ENCODE measurements at regions not wholly inside any gene's neighbourhood (a gene's known extent, or its start where the extent isn't known, plus 50 kb on each side); places are given as distances from the start of the nearest gene placed in this dataset.
"Not testable (repeated sequence)": the region's sequence is repeated elsewhere in the genome, so short reads cannot be mapped to it uniquely, and the experiment has no call there.

DNA sequence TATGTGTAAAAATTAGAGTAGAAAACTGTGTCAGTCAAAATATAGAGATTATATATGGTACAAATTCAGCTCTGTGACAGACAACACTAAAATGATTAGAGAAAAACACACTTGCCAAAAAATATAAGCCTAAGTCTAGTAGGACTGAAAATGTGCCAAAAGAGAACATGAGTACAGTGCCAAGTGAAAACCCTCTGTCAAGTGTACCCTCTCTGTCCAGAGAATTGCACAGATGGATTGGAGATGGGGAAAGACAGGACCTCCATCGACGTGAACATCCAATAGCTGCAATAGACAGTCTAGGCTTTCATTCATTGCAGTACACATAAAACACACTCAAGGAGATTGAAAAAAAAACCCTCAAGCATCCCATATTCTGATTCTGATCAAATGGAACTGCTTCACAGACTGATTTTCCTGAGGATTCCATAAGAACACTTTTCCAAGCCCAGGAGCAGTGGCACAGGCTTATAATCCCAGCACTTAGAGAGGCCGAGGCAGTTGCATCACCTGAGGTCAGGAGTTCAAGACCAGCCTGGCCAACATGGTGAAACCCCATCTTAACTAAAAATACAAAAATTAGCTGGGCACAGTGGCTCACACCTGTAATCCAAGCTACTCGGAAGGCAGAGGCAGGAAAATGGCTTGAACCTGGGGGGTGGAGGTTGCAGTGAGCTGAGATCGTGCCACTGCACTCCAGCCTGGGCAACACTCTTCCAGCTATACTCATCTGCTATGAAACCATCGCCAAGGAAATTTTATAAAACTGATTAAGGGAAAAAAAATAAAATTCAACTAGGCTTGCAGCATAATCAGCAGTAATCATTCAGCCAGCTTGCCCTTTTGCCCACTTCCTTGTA lies 110.0 kb upstream of the TRIM24 start:
- ATAC-seq (no peak), DNase-seq (no peak)
- H3K9me3 Mint-ChIP-seq: peaks cover 0 to 54% (median 27%) of the 10 kb centered on the region in 9 donors
- no peak overlapping the region for H3K4me3 Mint-ChIP-seq
- H3K27ac Mint-ChIP-seq: no peak overlapping the region
- POLR2A ChIA-PET: no interaction called here
- H3K36me3 Mint-ChIP-seq: peaks cover 0 to 19% (median 2%) of the 10 kb centered on the region in 3 donors
- H3K27me3 Mint-ChIP-seq: peaks cover 0 to 3% (median 0%) of the 10 kb centered on the region in 5 donors
- no peaks in the 10 kb centered on the region for H3K4me1 Mint-ChIP-seq

DNA sequence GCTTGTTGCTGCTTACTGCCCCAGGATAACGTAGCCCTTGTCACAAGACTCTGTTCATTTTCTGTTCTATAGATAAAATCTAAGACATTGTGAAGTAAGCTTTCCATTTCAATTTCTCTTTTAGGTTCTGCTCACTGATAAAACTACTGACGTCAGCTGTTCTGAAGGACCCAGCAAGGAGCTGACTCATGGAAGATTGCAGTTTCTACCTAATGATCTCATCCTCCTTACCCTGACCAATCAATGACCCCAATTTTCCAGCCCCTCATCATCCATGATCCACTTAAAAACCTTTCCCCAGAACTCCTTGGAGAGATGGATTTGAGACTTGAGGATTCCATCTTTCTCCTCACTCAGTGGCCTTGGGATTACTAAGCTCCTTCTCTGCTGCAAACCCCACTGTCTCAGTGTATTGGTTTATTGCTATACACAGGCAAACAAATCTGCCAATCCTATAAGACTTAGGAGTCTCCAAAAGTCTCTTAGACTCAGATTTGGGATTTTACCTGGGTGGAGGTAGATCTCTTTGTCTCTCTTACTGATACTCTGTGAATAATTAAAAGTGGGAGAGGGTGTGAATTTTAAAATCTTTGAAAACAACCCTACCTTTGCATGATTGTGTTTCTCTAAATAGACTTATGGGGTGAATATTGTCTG lies 109.2 kb upstream of the TRIM24 start:
- peaks cover 0 to 46% (median 20%) of the 10 kb centered on the region in 9 donors for H3K9me3 Mint-ChIP-seq
- no peak for ATAC-seq
- no peaks in the 10 kb centered on the region for H3K4me1 Mint-ChIP-seq
- peaks cover 0 to 13% (median 2%) of the 10 kb centered on the region in 3 donors for H3K36me3 Mint-ChIP-seq
- peaks cover 0 to 3% (median 0%) of the 10 kb centered on the region in 5 donors for H3K27me3 Mint-ChIP-seq
- H3K4me3 Mint-ChIP-seq: no peak overlapping the region
- H3K27ac Mint-ChIP-seq: no peak overlapping the region
- POLR2A ChIA-PET: no interaction called here
- no peak for DNase-seq

DNA sequence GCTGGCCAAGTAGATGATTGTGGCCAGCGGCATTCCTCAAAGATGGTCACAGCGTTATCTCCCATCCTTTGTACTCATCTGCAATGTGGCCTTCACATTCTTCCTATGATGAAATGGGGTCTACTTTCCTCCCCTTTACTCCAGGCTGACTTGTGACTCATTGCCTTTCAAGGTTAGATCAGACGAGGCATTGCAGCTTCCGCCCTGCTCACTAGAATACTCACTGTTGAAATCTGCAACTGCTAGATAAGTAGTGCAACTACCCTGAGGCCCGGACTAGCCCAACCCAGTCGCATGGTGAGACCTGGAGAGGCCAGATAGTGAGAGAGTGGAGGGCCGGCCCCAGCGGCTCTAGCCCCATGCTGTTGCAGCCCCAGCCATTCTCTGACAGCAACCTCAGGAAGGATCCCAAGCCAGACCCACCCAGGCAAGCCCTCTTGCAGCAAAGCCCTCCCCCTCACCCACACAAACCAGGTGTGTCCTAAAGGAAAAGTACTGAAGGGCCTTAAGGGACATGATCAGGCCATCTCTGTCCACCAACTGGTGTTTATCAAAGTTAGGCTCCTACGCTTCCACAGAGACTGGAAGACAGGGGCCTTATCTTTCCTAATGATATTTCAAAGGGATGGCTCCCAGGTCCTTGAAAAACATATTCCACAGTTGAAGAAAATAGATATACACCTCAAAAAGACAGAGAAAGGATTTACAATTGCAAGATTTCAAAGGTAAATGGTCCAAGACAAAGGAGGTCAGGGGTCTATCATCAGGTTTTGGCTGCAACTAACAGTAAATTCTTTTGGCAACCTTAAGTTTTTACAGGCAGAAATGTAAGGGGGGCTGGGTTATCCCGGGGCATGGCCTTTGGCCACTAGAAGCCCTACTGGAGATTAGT lies 107.2 kb upstream of the TRIM24 start:
- peaks cover 0 to 30% (median 13%) of the 10 kb centered on the region in 9 donors for H3K9me3 Mint-ChIP-seq
- H3K27me3 Mint-ChIP-seq: no peaks in the 10 kb centered on the region
- H3K4me3 Mint-ChIP-seq: no peak overlapping the region
- peaks cover 0 to 6% (median 2%) of the 10 kb centered on the region in 3 donors for H3K36me3 Mint-ChIP-seq
- POLR2A ChIA-PET: no interaction called here
- H3K27ac Mint-ChIP-seq: no peak overlapping the region
- H3K4me1 Mint-ChIP-seq: no peaks in the 10 kb centered on the region
- DNase-seq: no peak
- no peak for ATAC-seq

DNA sequence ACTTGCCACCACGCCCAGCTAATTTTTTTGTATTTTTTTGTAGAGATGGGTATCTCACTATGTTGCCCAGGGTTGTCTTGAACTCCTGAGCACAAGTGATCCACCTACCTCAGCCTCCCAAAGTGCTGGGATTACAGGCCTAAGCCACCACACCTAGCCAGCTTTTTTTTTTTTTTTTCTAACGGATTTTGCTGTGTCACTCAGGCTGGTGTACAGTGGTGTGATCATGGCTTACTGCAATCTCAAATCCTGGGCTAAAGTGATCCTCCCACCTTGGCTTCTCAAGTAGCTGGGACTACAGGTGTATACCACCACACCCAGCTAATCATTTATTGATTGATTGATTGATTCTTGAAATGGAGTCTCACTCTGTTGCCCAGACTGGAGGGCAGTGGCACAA lies 106.0 kb upstream of the TRIM24 start:
- Mint-ChIP-seq H3K9me3 (peaks cover 0 to 26% (median 12%) of the 10 kb centered on the region in 9 donors), H3K27me3 (no peaks in the 10 kb centered on the region), H3K36me3 (peaks cover 0 to 6% (median 2%) of the 10 kb centered on the region in 3 donors), H3K4me3 (no peak overlapping the region), H3K27ac (no peak overlapping the region), H3K4me1 (no peaks in the 10 kb centered on the region)
- no peak for DNase-seq
- POLR2A ChIA-PET: no interaction called here
- ATAC-seq: no peak

DNA sequence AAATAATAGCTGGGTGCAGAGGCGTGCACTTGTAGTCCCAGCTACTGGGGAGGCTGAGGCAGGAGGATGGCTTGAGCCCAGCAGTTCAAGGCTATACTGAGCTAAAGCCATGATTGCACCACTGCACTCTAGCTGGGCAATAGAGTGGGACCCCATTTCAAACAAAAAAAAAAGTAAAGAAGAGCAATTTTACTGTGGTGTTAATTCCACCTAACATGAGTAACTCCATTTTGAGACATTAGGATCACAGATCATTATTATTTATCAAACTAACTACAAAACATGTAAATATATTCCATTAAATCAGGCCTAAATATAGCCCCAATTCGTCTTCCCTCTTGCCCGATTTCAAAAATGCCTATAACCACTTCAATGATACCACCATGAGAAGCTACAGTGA lies 104.8 kb upstream of the TRIM24 start:
- DNase-seq (no peak), ATAC-seq (no peak)
- Mint-ChIP-seq H3K4me1 (peaks cover 0 to 1% (median 0%) of the 10 kb centered on the region in 4 donors), H3K4me3 (no peak overlapping the region), H3K9me3 (peaks cover 0 to 20% (median 10%) of the 10 kb centered on the region in 9 donors), H3K27ac (no peak overlapping the region), H3K27me3 (no peaks in the 10 kb centered on the region), H3K36me3 (peaks cover 0 to 6% (median 0%) of the 10 kb centered on the region in 3 donors)
- POLR2A ChIA-PET: no interaction called here

DNA sequence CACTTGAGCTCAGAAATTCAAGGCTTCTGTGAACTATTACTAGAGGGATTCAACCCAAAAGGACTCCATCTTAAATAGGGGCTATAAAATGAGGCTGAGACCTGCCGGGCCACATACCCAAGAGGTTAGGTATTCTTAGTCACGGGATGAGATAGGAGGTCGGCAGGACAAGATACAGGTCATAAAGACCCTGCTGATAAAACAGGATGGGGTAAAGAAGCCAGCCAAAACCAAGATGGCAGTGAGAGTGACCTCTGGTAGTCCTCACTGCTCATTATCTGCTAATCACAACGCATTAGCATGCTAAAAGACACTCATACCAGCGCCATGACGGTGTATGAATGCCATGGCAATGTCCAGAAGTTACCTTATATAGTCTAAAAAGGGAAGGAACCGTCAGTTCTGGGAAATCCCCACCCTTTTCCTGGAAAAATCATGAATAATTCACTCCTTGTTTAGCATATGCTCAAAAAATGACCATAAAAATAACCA lies 101.2 kb upstream of the TRIM24 start:
- no peaks in the 10 kb centered on the region for H3K27me3 Mint-ChIP-seq
- ATAC-seq (no peak), DNase-seq (no peak)
- no peak overlapping the region for H3K4me3 Mint-ChIP-seq
- peaks cover 0 to 7% (median 0%) of the 10 kb centered on the region in 9 donors for H3K9me3 Mint-ChIP-seq
- H3K4me1 Mint-ChIP-seq: peaks cover 0 to 1% (median 0%) of the 10 kb centered on the region in 4 donors
- POLR2A ChIA-PET: interaction anchor here (0.6 kb wide), 1 partner anchor 68 kb away, joined by 5 read pairs; no protein-coding TSS in a partner anchor
- no peak overlapping the region for H3K27ac Mint-ChIP-seq
- H3K36me3 Mint-ChIP-seq: no peaks in the 10 kb centered on the region

DNA sequence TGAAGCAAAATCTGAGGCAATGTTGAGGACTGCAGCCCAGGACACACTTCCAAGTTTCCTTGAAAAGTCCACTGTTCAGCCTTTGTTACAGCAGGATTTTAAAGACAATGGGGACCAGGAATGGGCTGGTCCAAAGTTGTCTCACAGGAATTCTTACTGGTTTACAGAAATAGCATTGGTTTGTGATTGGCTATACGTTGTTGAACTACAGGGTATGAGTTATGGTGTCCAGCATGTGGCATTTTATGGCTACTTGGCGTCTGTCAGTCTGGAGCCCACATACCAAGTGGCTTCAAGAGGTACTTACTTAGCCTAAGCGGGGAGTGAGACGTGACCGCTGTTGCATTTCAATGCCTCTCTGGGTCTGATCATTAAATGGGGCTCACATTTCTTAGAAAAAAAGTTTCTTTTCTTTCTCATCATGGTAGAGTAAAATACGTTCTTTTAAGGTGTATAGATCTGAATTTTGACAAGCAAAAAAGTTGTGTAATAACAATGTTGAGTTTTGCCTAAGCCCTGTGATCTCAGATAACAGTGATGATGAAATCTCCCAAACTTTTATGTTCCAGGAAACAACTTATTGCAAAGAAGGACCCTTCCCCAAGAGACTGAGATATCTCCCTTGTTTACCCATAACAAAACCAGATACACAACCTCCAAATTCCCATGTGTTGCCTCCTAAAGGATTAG lies 100.0 kb upstream of the TRIM24 start:
- Mint-ChIP-seq H3K36me3 (no peaks in the 10 kb centered on the region), H3K4me3 (no peak overlapping the region), H3K9me3 (peaks cover 0 to 7% (median 0%) of the 10 kb centered on the region in 9 donors), H3K4me1 (peaks cover 0 to 1% (median 0%) of the 10 kb centered on the region in 4 donors), H3K27ac (no peak overlapping the region), H3K27me3 (no peaks in the 10 kb centered on the region)
- ATAC-seq (no peak), DNase-seq (no peak)
- POLR2A ChIA-PET: no interaction called here

DNA sequence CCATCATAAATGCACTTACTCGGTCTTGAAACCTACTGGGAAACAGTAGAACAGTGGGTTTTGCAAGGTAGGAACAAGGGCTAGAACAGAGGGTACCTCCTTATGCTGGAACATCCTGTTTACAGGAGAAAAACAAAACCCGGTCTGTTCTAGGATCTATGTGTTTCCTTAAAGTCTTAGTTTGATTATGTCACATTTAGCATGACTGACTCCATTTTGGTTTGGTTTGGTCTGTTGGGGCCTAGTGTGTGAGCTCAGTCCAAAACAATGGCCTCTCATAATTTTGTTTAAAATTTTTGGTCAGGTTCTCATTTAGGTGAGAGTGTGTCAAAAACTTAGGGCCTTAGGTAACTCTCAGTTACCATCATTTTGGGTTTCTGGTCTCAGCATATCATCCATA lies 96.3 kb upstream of the TRIM24 start:
- Mint-ChIP-seq H3K4me1 (peaks cover 0 to 1% (median 0%) of the 10 kb centered on the region in 4 donors), H3K36me3 (no peaks in the 10 kb centered on the region), H3K27ac (peak overlapping the region in 1 of 10 donors; percentile 53), H3K9me3 (peaks cover 0 to 9% (median 3%) of the 10 kb centered on the region in 9 donors), H3K27me3 (peaks cover 0 to 4% (median 0%) of the 10 kb centered on the region in 5 donors), H3K4me3 (no peak overlapping the region)
- POLR2A ChIA-PET: no interaction called here
- DNase-seq (no peak), ATAC-seq (no peak)

DNA sequence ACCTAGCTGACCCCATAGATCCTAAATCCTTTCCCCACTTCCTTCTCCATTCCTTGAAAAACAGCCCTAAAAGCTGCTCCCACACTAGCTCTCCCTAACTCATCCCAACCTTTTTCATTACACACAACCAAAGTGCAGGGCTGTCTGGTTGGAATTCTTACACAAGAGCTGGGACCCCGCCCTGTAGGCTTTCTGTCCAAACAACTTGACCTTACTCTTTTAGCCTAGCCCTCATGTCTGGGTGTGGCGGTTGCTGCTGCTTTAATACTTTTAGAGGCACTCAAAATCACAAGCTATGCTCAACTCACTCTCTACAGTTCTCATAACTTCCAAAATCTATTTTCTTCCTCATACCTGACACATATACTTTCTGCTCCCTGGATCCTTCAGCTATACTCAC lies 93.9 kb upstream of the TRIM24 start:
- H3K9me3 Mint-ChIP-seq: peaks cover 0 to 33% (median 11%) of the 10 kb centered on the region in 9 donors
- DNase-seq, H3K4me3 Mint-ChIP-seq, H3K27me3 Mint-ChIP-seq, H3K27ac Mint-ChIP-seq, POLR2A ChIA-PET, ATAC-seq, H3K4me1 Mint-ChIP-seq: not testable (repeated sequence)
- H3K36me3 Mint-ChIP-seq: peaks cover 0 to 14% (median 5%) of the 10 kb centered on the region in 3 donors

DNA sequence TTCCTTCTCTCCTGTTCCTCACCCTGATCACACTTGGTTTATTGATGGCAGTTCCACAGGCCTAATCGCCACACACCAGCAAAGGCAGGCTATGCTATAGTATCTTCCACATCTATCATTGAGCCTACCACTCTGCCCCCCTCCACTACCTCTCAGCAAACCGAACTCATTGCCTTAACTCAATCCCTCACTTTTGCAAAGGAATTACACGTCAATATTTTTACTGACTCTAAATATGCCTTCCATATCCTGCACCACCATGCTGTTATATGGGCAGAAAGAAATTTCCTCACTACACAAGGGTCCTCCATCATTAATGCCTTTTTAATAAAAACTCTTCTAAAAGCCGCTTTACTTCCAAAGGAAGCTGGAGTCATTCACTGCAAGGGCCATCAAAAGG lies 93.4 kb upstream of the TRIM24 start:
- H3K4me3 Mint-ChIP-seq, H3K27ac Mint-ChIP-seq, H3K4me1 Mint-ChIP-seq, POLR2A ChIA-PET, ATAC-seq, DNase-seq: not testable (repeated sequence)
- Mint-ChIP-seq H3K9me3 (peaks cover 0 to 38% (median 17%) of the 10 kb centered on the region in 9 donors), H3K36me3 (peaks cover 0 to 19% (median 9%) of the 10 kb centered on the region in 3 donors), H3K27me3 (peaks cover 0 to 12% (median 0%) of the 10 kb centered on the region in 5 donors)

DNA sequence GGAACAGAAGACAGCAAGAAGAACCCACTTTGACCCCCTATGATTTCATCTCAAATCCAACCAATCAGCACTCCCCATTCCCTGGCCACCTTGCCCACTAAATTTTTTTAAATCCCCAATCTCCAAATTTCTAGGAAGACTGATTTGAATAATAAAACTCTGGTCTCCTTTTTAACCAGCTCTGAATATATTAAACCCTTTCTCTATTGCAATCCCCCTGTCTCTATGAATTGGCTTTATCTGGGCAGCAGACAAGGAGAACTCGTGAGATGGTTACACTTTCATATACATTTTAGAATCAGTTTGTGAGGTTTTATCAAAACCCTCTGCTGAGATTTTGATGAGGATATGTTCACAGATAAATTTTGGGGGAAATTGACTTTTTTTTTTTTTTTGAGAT lies 90.3 kb upstream of the TRIM24 start:
- POLR2A ChIA-PET: no interaction called here
- Mint-ChIP-seq H3K4me3 (no peak overlapping the region), H3K36me3 (peaks cover 0 to 21% (median 9%) of the 10 kb centered on the region in 3 donors), H3K27me3 (peaks cover 0 to 12% (median 2%) of the 10 kb centered on the region in 5 donors), H3K9me3 (peaks cover 0 to 41% (median 18%) of the 10 kb centered on the region in 9 donors), H3K27ac (peak overlapping the region in 1 of 10 donors; percentile 53), H3K4me1 (no peaks in the 10 kb centered on the region)
- no peak for DNase-seq
- ATAC-seq: no peak

DNA sequence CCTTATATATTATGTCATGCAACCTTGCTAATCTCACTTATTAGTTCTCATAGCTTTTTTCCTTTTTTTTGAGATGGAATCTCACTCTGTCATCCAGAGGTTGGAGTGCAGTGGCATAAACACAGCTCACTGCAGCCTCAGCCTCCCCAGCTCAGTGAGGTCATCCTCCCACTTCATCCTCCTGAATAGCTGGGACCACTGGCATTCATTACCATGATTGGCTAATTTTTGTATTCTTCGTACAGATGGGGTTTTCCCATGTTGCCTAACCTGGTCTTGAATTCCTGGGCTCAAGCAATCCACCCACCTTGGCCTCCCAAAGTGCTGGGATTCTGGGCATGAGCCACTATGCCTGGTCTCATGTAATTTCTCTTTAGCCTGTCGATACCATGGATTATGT lies 89.1 kb upstream of the TRIM24 start:
- Mint-ChIP-seq H3K4me3 (no peak overlapping the region), H3K9me3 (peaks cover 0 to 41% (median 18%) of the 10 kb centered on the region in 9 donors), H3K27me3 (peaks cover 0 to 12% (median 2%) of the 10 kb centered on the region in 5 donors), H3K36me3 (peaks cover 0 to 21% (median 9%) of the 10 kb centered on the region in 3 donors), H3K4me1 (no peaks in the 10 kb centered on the region), H3K27ac (no peak overlapping the region)
- POLR2A ChIA-PET: no interaction called here
- DNase-seq (no peak), ATAC-seq (no peak)

Measured in naive thymus-derived CD8-positive, alpha-beta T cell (primary cell).